Glutamatergic neuron (in vitro differentiated cells): ENCODE measurements at regions not wholly inside any gene's neighbourhood (a gene's known extent, or its start where the extent isn't known, plus 50 kb on each side); places are given as distances from the start of the nearest gene placed in this dataset.

ENCODE experiments used
- DNase-seq: peaks from one replicate; pipeline ENCODE4 v3.0.0; 2022
- H3K27ac Mint-ChIP-seq: one replicate; pipeline ENCODE4 v1.8.0; 2020; ENCODE audit warnings: mild to moderate bottlenecking, mixed read lengths, inconsistent platforms; ENCODE audit not compliant: unreplicated experiment
- H3K27me3 Mint-ChIP-seq: one replicate; pipeline ENCODE4 v1.8.0; 2020; ENCODE audit warnings: mild to moderate bottlenecking, moderate library complexity, mixed read lengths, inconsistent platforms; ENCODE audit not compliant: unreplicated experiment
- H3K36me3 Mint-ChIP-seq: one replicate; pipeline ENCODE4 v1.8.0; 2020; ENCODE audit warnings: mild to moderate bottlenecking, mixed read lengths, inconsistent platforms; ENCODE audit not compliant: unreplicated experiment
- H3K4me1 Mint-ChIP-seq: one replicate; pipeline ENCODE4 v1.8.0; 2020; ENCODE audit warnings: mild to moderate bottlenecking, low read depth, mixed read lengths, inconsistent platforms; ENCODE audit not compliant: unreplicated experiment
- H3K4me3 Mint-ChIP-seq: one replicate; pipeline ENCODE4 v1.8.0; 2020; ENCODE audit warnings: mild to moderate bottlenecking, mixed read lengths, inconsistent platforms; ENCODE audit not compliant: unreplicated experiment
- H3K9me3 Mint-ChIP-seq: one replicate; pipeline ENCODE4 v1.8.0; 2020; ENCODE audit warnings: mild to moderate bottlenecking, moderate library complexity, mixed read lengths, inconsistent platforms; ENCODE audit not compliant: unreplicated experiment
- TF ChIP-seq, protein P1 (sequence below): fragments of 200-600 bp; sonication (generic); IDR thresholded peaks from one replicate; pipeline ENCODE4 v1.5.0; 2021; ENCODE audit not compliant: partially characterized antibody, unreplicated experiment

GRCh38 chr3:13266005-13266404 lies 154.1 kb downstream of the NUP210 start:
- Mint-ChIP-seq H3K27me3 (no peaks in the 10 kb centered on the region), H3K4me3 (no peak overlapping the region), H3K27ac (no peak overlapping the region), H3K36me3 (no peaks in the 10 kb centered on the region), H3K9me3 (peaks cover 14% of the 10 kb centered on the region), H3K4me1 (peaks cover 9% of the 10 kb centered on the region)
- TF ChIP-seq, protein P1, sequence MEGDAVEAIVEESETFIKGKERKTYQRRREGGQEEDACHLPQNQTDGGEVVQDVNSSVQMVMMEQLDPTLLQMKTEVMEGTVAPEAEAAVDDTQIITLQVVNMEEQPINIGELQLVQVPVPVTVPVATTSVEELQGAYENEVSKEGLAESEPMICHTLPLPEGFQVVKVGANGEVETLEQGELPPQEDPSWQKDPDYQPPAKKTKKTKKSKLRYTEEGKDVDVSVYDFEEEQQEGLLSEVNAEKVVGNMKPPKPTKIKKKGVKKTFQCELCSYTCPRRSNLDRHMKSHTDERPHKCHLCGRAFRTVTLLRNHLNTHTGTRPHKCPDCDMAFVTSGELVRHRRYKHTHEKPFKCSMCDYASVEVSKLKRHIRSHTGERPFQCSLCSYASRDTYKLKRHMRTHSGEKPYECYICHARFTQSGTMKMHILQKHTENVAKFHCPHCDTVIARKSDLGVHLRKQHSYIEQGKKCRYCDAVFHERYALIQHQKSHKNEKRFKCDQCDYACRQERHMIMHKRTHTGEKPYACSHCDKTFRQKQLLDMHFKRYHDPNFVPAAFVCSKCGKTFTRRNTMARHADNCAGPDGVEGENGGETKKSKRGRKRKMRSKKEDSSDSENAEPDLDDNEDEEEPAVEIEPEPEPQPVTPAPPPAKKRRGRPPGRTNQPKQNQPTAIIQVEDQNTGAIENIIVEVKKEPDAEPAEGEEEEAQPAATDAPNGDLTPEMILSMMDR, result no peak
- no peak for DNase-seq

DNA sequence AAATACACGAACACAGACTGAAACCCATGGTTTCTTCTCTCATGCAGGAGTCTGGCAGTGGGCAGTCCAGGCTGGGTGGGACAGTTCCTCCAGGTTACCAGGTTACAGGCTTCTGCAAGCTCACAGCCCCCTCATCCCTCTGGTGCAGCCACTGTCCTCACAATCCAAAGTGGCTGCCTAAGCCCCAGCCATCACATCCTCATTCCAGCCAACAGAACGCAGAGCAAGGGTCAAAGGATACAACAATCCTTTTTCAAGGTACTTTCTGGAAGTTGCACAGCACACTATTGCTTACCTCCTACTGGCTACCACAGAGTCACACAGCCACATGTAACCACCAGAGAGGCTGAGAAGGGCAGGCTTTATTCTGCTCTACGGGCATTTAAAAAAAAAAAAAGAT lies 154.6 kb downstream of the NUP210 start:
- peak; percentile 3 for DNase-seq
- H3K9me3 Mint-ChIP-seq, result peaks cover 14% of the 10 kb centered on the region
- no peak overlapping the region for H3K4me3 Mint-ChIP-seq
- H3K36me3 Mint-ChIP-seq, result no peaks in the 10 kb centered on the region
- TF ChIP-seq, protein P1, result no peak
- H3K27me3 Mint-ChIP-seq, result no peaks in the 10 kb centered on the region
- no peak overlapping the region for H3K27ac Mint-ChIP-seq
- peaks cover 9% of the 10 kb centered on the region for H3K4me1 Mint-ChIP-seq

DNA sequence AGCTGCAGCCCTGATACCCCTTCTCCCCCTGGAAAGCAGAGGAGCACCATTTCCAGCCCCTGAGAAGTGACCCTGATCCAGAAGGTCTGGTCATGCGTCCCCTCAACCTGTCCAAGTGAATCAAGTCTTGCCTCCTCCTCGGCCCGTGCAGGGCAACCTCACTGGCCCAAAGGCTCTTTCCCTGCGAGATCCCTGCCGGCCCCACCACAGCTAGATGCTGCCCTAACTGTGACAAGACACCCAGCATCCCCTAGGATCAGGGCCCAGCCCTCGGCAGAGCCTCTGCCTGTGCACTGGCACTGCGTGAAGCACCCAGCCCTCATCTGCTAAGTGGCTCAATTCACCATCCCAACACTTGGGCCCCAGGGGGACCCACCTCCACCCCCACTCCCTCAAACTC lies 155.1 kb downstream of the NUP210 start:
- Mint-ChIP-seq H3K4me1 (peaks cover 9% of the 10 kb centered on the region), H3K4me3 (no peak overlapping the region), H3K27me3 (no peaks in the 10 kb centered on the region), H3K36me3 (no peaks in the 10 kb centered on the region), H3K9me3 (peaks cover 14% of the 10 kb centered on the region), H3K27ac (no peak overlapping the region)
- TF ChIP-seq, protein P1, result no peak
- no peak for DNase-seq

DNA sequence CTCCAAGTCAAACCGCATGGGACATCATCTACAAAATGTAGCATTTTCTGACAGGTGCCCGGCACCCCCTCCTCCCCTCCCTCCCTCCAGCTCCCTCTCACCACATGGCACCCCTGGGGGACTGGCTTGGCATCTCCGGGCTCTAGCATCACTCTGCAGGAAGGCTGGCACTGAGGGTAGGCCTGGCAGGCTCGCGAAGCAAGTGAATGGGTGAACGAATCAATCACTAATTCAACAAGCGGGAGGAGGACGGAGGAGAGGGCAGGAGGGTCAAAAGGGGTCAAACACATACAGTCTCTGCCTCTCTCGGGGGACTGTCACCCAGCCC lies 155.7 kb downstream of the NUP210 start:
- H3K27me3 Mint-ChIP-seq, result peaks cover 2% of the 10 kb centered on the region
- H3K36me3 Mint-ChIP-seq, result no peaks in the 10 kb centered on the region
- H3K9me3 Mint-ChIP-seq, result peaks cover 14% of the 10 kb centered on the region
- no peak overlapping the region for H3K4me3 Mint-ChIP-seq
- H3K27ac Mint-ChIP-seq, result no peak overlapping the region
- peak; percentile 2 for DNase-seq
- peaks cover 9% of the 10 kb centered on the region for H3K4me1 Mint-ChIP-seq
- TF ChIP-seq, protein P1, result no peak

DNA sequence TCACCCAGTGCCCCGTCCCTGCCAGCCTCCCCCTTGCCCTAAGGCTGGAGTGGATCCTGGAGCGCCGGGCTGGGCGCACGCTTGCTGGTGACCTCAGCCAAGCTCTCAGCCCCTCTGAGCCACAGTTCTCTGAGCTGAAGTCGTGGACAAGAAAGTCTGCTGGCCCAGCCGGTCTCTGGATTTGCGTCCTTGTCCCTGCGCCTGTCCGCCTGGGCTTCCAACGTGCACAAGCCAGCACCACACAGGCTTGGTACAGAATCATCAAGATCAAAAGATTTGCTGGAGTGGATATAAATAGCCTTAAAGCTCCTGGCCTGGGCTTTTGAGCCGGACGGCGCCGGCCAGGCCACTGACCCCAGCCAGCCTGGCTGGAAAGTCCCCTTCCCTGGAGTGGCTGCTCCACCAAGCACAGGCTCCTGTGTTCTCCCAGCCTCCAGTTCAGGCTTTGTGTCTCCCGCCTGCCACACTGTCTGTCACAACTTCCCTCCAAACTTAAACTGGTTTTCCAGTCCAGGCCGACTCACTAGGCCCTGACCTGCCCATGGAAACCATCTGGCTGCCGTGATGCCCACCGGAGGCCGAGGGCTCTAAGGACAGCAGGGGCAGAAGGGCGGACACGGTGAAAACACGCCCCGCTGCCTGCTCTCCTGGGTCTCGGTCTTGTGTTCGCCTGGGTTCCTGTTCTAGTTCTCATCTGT lies 156.2 kb downstream of the NUP210 start:
- Mint-ChIP-seq H3K4me3 (no peak overlapping the region), H3K36me3 (no peaks in the 10 kb centered on the region), H3K27me3 (peaks cover 2% of the 10 kb centered on the region), H3K9me3 (peaks cover 14% of the 10 kb centered on the region), H3K27ac (no peak overlapping the region), H3K4me1 (peaks cover 9% of the 10 kb centered on the region)
- TF ChIP-seq, protein P1, result no peak
- peak; percentile 4 for DNase-seq
